K562 (cell line): ENCODE measurements at regions not wholly inside any gene's neighbourhood (a gene's known extent, or its start where the extent isn't known, plus 50 kb on each side); places are given as distances from the start of the nearest gene placed in this dataset.

ENCODE experiments used
- ATAC-seq: fragments of 200-7000 bp; cut with Tn5 transposase; 3 replicates; pipeline ENCODE4 v1.9.1; 2020; ENCODE audit warnings: moderate library complexity
- BruUV-seq: library from RNA; stranded (reverse); fragments of 400-500 nt; replicated peaks from 2 replicates; lab custom pipeline; 2021; lab: Mats Ljungman, UMichigan
- CTCF ChIA-PET: fragments of 300-600 bp; formaldehyde crosslinking; extraction: SDS; loops from one replicate; lab custom pipeline; 2021; ENCODE audit warnings: low intra/inter-chr PET ratio; lab: Yijun Ruan, JAX
- POLR2A ChIA-PET: fragments of 300-600, 350-650 bp; sonication (Branson Sonifier 250); formaldehyde crosslinking; extraction: SDS; loops from one replicate; lab custom pipeline; 2021; ENCODE audit warnings: antibody characterized with exemption, inconsistent platforms; lab: Yijun Ruan, JAX
- DNase-seq, 4 experiments: peaks; one replicate each; pipeline versions ENCODE4 v3.0.0 to v3.0.0-alpha.2; 2011 to 2018; ENCODE audit warnings: low spot score in 3 of 4, mixed read lengths in 3 of 4; ENCODE audit errors: extremely low read depth in 1 of 4
- FAIRE-seq: peaks from 2 replicates; lab custom pipeline; 2011; peaks lifted over from hg19 to GRCh38; lab: Jason Lieb, UNC
- H2AFZ ChIP-seq: 2 replicates; pipeline ENCODE4 v1.6.0; 2011; ENCODE audit warnings: low read depth, low read length, control low read depth, inconsistent platforms
- H3K27ac ChIP-seq: fragments of 200-600 bp; 3 replicates; pipeline ENCODE4 v1.8.0; 2011; ENCODE audit warnings: low read depth, mild to moderate bottlenecking, control low read depth, inconsistent platforms, low read length, moderate library complexity, mixed read lengths; ENCODE audit errors: extremely low read depth
- H3K27me3 ChIP-seq, 2 experiments: fragments of 300-600 bp in 1 of 2; 2 replicates in 1 of 2; 3 replicates in 1 of 2; pipeline versions ENCODE4 v1.6.0 to v1.8.0; 2011; ENCODE audit warnings: inconsistent platforms in 2 of 2, low read length in 2 of 2, mild to moderate bottlenecking in 1 of 2, mixed read lengths in 1 of 2, moderate library complexity in 1 of 2; ENCODE audit not compliant: control insufficient read depth in 2 of 2, insufficient read depth in 2 of 2
- H3K36me3 ChIP-seq: fragments of 300-600 bp; 3 replicates; pipeline ENCODE4 v1.8.0; 2011; ENCODE audit warnings: mild to moderate bottlenecking, low read length, inconsistent platforms; ENCODE audit not compliant: control insufficient read depth, insufficient read depth
- H3K4me1 ChIP-seq, 2 experiments: fragments of 200-600 bp in 1 of 2; replicated peaks in 1 of 2; 2 replicates in 1 of 2; 3 replicates in 1 of 2; pipeline versions ENCODE4 v1.5.1 to v1.8.0; 2011; ENCODE audit warnings: inconsistent platforms in 2 of 2, low read length in 2 of 2, mild to moderate bottlenecking in 1 of 2, mixed read lengths in 1 of 2, moderate library complexity in 1 of 2; ENCODE audit not compliant: control insufficient read depth in 2 of 2, insufficient read depth in 2 of 2
- H3K4me2 ChIP-seq: 2 replicates; pipeline ENCODE4 v1.6.1; 2011; ENCODE audit warnings: low read length, control low read depth, inconsistent platforms, mixed read lengths; ENCODE audit not compliant: insufficient read depth
- H3K4me3 ChIP-seq: fragments of 200-600 bp; sonication (generic), shearing (Covaris generic); 2 replicates; pipeline ENCODE4 v1.5.1; 2016; ENCODE audit warnings: control low read depth, inconsistent platforms
- H3K79me2 ChIP-seq: fragments of 200-600 bp; 3 replicates; pipeline ENCODE4 v1.8.0; 2011; ENCODE audit warnings: low read length, inconsistent platforms; ENCODE audit not compliant: control insufficient read depth, insufficient read depth
- H3K9ac ChIP-seq, 2 experiments: 2 replicates each; pipeline versions ENCODE4 v1.6.0 to v1.6.1; 2011; ENCODE audit warnings: low read depth in 2 of 2, low read length in 2 of 2, control low read depth in 1 of 2, inconsistent platforms in 1 of 2, mild to moderate bottlenecking in 1 of 2, mixed read lengths in 1 of 2; ENCODE audit not compliant: insufficient read depth in 1 of 2
- H3K9me1 ChIP-seq: one replicate; pipeline ENCODE4 v1.6.0; 2011; ENCODE audit warnings: inconsistent platforms, mild to moderate bottlenecking, low read length, moderate library complexity; ENCODE audit not compliant: control insufficient read depth, insufficient read depth
- H3K9me3 ChIP-seq: replicated peaks from 2 replicates; pipeline ENCODE4 v1.5.1; 2011; ENCODE audit warnings: low read depth, low read length, inconsistent platforms; ENCODE audit not compliant: control insufficient read depth, insufficient read depth
- H4K20me1 ChIP-seq: replicated peaks from 2 replicates; pipeline ENCODE4 v1.6.1; 2011; ENCODE audit warnings: low read length, inconsistent platforms, mixed read lengths; ENCODE audit not compliant: control insufficient read depth, insufficient read depth
- EP400 ChIP-seq: fragments of 450-650 bp; IDR thresholded peaks from 2 replicates; pipeline ENCODE4 v1.6.1; 2017; ENCODE audit warnings: antibody characterized with exemption, mild to moderate bottlenecking, moderate library complexity
- GATA2 ChIP-seq: sonication (generic); formaldehyde crosslinking; IDR thresholded peaks from 2 replicates; pipeline ENCODE4 v1.4.0; 2020; ENCODE audit warnings: mild to moderate bottlenecking, missing genetic modification reagents
- LCOR ChIP-seq: sonication (generic); formaldehyde crosslinking; IDR thresholded peaks from 2 replicates; pipeline ENCODE4 v1.8.0; 2022; ENCODE audit warnings: mild to moderate bottlenecking, missing genetic modification reagents
- MYC ChIP-seq, 2 experiments: fragments of 250-450 bp in 1 of 2; sonication (Bioruptor Pico) in 1 of 2; IDR thresholded peaks; 2 replicates each; pipeline versions ENCODE4 v1.5.1 to v1.6.1; 2012 to 2021; ENCODE audit warnings: low read depth in 2 of 2, borderline replicate concordance in 1 of 2, improper control_type of control experiment in 1 of 2, low read length in 1 of 2, mild to moderate bottlenecking in 1 of 2, moderate library complexity in 1 of 2
- RBM17 ChIP-seq: fragments of 200-400 bp; formaldehyde crosslinking; IDR thresholded peaks from 2 replicates; pipeline ENCODE4 v1.6.1; 2017; ENCODE audit warnings: low read depth, mild to moderate bottlenecking, low read length, borderline replicate concordance
- SLC30A9 ChIP-seq: fragments of 250-450 bp; sonication (Bioruptor Pico); IDR thresholded peaks from 2 replicates; pipeline ENCODE4 v1.8.0; 2022; ENCODE audit warnings: mild to moderate bottlenecking, moderate library complexity
- TSC22D4 ChIP-seq: fragments of 450-650 bp; IDR thresholded peaks from 2 replicates; pipeline ENCODE4 v1.6.1; 2016; ENCODE audit warnings: missing genetic modification characterization, missing biosample characterization, control low read depth
- XRCC3 ChIP-seq: fragments of 450-650 bp; IDR thresholded peaks from 2 replicates; pipeline ENCODE4 v1.6.1; 2017; ENCODE audit warnings: mild to moderate bottlenecking, moderate library complexity
- ZNF24 ChIP-seq: fragments of 450-650 bp; IDR thresholded peaks from 2 replicates; pipeline ENCODE4 v1.6.1; 2016
- ZNF263 ChIP-seq: sonication (generic); formaldehyde crosslinking; IDR thresholded peaks from 2 replicates; pipeline ENCODE4 v1.8.0; 2022; ENCODE audit warnings: mild to moderate bottlenecking, missing genetic modification reagents, borderline replicate concordance
- ZNF584 ChIP-seq: fragments of 200-800 bp; sonication (Bioruptor generic); IDR thresholded peaks from 2 replicates; pipeline ENCODE4 v1.6.1; 2016; ENCODE audit warnings: low read depth, mild to moderate bottlenecking, missing genetic modification characterization, missing compliant biosample characterization
- ZNF717 ChIP-seq: fragments of 250-450 bp; sonication (Bioruptor Pico); IDR thresholded peaks from 2 replicates; pipeline ENCODE4 v1.5.0; 2021
- WGBS: fragments of 100-300 bp; shearing (Covaris generic); methylation state at CpG from one replicate; pipeline ENCODE4 v1.1.6; 2016; ENCODE audit warnings: low coverage, mixed read lengths; ENCODE audit not compliant: insufficient coverage; ENCODE audit errors: missing lambda C conversion rate; 5-methylcytosine and 5-hydroxymethylcytosine counted together
- in situ Hi-C: fragments of 300-500 bp; cut with MboI; formaldehyde crosslinking; loops from 4 replicates; pipeline ENCODE4 v1.15.0; 2018; ENCODE audit warnings: inconsistent platforms, mixed read lengths
- intact Hi-C: fragments of 100-400 bp; cut with micrococcal nuclease; formaldehyde crosslinking; loops from 2 replicates; pipeline ENCODE4 v1.14.2; 2022
- TF ChIP-seq, protein P1 (sequence below): IDR thresholded peaks from 2 replicates; pipeline ENCODE4 v1.6.1; 2016; ENCODE audit warnings: missing genetic modification characterization, missing compliant biosample characterization
- TF ChIP-seq, protein P2 (sequence below): sonication (generic); formaldehyde crosslinking; IDR thresholded peaks from 2 replicates; pipeline ENCODE4 v1.9.0; 2022; ENCODE audit warnings: mild to moderate bottlenecking, missing genetic modification reagents

DNA sequence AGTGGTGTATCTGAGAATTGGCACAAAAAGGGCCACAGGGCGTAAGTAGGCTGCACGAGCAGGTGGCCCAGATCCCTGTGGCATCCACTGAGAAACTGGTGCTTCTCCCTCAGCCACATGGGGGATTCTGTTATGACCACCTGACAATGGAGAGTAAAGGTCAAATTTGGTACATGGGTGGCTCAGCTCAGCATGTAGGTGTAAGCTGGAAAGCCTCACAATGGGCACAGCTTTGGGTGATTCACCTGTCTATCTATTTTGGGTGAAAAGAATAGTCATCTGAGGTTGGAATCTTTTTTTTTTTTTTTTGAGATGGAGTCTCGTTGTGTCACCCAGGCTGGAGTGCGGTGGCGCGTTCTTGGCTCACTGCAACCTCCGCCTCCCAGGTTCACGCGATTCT, 163.4 kb upstream of the TMEM260 start:
- ATAC-seq (no peak), DNase-seq (no peak), FAIRE-seq (no peak)
- WGBS: 0% methylated on average over 2 of the region's 9 CpGs
- Histone ChIP-seq H4K20me1 (no peaks in the 10 kb centered on the region), H3K4me3 (no peak overlapping the region), H3K27ac (no peak overlapping the region), H3K4me2 (no peak overlapping the region), H3K79me2 (no peaks in the 10 kb centered on the region), H3K9ac (no peak overlapping the region), H3K9me1 (no peaks in the 10 kb centered on the region), H3K36me3 (no peaks in the 10 kb centered on the region), H3K4me1 (no peaks in the 10 kb centered on the region), H3K27me3 (no peaks in the 10 kb centered on the region), H2AFZ (no peak overlapping the region), H3K9me3 (no peaks in the 10 kb centered on the region)
- TF ChIP-seq ZNF717 (CRISPR knock-in tag) (no peak), ZNF584 (CRISPR knock-in tag) (no peak), ZNF24 (no peak), RBM17 (no peak), LCOR (CRISPR knock-in tag) (no peak), MYC (IDR thresholded peaks at IDR 0.05; ENCODE audit: low read depth, low read length) (no peak), MYC (CRISPR knock-in tag; IDR thresholded peaks at IDR 0.05; ENCODE audit: borderline replicate concordance, low read depth) (no peak), EP400 (no peak), TSC22D4 (no peak), GATA2 (no peak), XRCC3 (no peak), ZNF263 (CRISPR knock-in tag) (no peak), SLC30A9 (CRISPR knock-in tag) (no peak)
- TF ChIP-seq, protein P1, sequence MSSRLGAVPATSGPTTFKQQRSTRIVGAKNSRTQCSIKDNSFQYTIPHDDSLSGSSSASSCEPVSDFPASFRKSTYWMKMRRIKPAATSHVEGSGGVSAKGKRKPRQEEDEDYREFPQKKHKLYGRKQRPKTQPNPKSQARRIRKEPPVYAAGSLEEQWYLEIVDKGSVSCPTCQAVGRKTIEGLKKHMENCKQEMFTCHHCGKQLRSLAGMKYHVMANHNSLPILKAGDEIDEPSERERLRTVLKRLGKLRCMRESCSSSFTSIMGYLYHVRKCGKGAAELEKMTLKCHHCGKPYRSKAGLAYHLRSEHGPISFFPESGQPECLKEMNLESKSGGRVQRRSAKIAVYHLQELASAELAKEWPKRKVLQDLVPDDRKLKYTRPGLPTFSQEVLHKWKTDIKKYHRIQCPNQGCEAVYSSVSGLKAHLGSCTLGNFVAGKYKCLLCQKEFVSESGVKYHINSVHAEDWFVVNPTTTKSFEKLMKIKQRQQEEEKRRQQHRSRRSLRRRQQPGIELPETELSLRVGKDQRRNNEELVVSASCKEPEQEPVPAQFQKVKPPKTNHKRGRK: no peak
- TF ChIP-seq, protein P2, sequence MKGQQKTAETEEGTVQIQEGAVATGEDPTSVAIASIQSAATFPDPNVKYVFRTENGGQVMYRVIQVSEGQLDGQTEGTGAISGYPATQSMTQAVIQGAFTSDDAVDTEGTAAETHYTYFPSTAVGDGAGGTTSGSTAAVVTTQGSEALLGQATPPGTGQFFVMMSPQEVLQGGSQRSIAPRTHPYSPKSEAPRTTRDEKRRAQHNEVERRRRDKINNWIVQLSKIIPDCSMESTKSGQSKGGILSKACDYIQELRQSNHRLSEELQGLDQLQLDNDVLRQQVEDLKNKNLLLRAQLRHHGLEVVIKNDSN: no peak
- intact Hi-C loops (no loop called here), in situ Hi-C loops (no loop called here)
- no TSS peak for BruUV-seq
- ChIA-PET POLR2A (interaction anchor here (0.6 kb wide), 1 partner anchor 317 kb away, joined by 3 read pairs; no protein-coding TSS in a partner anchor), CTCF (no interaction called here)
